Stimulated activated CD4-positive, alpha-beta T cell treated with anti-CD3 and anti-CD28 coated beads, Interleukin-4, amount 100 ng/mL, for 24 hours (primary cell): ENCODE measurements at regions not wholly inside any gene's neighbourhood (a gene's known extent, or its start where the extent isn't known, plus 50 kb on each side); places are given as distances from the start of the nearest gene placed in this dataset.
"Not testable (repeated sequence)": the region's sequence is repeated elsewhere in the genome, so short reads cannot be mapped to it uniquely, and the experiment has no call there.

ENCODE experiments used
- DNase-seq: peaks from one replicate; pipeline ENCODE4 v3.0.0-alpha.2; 2020

- no peak for DNase-seq
These were observed 1480.0 kb upstream of the NUDT12 start for GRCh38 chr5:105042623-105043022.

GRCh38 chr5:105036814-105037213, 1474.2 kb upstream of the NUDT12 start:
- DNase-seq, result not testable (repeated sequence)

DNA sequence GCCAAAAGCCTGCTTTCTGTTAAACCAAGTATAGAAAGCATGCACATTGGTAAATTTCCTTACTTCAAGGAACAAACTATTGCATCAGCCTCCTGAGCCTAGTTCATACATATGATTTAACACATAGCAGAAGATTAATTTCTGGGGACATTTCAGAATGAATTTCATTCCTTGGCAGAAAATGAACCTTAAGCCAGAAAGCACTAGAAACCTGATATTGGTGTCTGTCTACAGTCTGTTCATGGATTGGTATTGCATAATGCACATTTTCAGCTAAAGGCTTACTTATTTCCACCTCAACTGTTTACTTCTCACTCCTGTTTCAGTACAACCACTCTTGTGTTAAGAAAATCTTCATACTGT, 1471.8 kb upstream of the NUDT12 start:
- no peak for DNase-seq

DNA sequence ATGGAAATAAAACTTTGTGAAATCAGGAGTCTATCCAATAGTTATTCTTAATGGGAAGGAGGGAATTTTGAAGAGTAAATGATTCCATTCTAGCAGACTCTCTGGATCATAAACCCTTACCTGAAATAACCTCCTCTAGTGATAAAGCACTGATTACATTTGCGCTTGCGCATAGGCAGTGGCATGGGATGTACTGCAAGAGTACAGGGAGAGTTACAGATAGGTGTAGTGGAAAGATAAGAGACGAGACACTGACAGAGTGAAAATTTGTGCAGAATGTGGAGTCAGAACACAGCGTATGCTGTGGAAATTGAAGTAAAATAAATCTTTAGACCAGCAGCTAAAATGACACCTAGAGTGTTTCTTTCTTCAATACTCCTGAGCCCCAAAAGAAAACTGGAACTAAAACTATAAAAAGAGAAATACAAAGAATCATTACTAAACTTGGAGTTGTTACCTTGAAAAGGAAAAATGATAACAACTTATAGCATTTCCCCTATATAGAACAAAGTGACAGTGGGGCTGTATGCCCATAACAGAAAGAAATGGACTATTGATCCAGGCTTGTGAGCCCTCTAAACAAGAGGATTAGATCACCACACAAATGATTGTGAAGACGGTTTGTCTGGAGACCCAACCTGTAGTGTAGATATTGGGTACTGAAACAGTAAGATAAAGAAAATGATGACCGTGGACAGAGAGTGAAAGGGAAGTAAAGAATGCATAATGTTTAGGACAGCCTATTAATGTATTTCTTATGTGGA, 1471.2 kb upstream of the NUDT12 start:
- no peak for DNase-seq

- DNase-seq, result no peak
These were observed 1470.3 kb upstream of the NUDT12 start for GRCh38 chr5:105032917-105033316.

DNA sequence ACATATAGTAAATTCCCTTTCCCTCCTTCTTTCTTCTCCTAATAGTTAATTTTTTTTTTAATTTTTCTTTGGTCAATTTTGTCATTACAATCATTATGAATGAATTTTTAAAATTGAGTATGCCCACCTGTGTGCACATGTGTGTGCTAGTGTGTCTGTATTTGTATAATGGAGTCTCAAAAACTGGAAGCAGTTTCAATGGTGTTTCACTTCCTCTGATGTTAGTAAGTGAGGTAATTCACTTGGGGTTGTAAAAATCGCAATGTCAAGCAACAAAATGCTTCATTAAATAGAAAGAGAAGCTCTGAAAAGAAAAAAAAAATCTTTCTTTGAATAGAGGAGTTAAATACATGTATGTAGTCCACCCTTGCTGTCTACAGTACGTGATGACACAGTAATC, 1467.6 kb upstream of the NUDT12 start:
- no peak for DNase-seq

DNA sequence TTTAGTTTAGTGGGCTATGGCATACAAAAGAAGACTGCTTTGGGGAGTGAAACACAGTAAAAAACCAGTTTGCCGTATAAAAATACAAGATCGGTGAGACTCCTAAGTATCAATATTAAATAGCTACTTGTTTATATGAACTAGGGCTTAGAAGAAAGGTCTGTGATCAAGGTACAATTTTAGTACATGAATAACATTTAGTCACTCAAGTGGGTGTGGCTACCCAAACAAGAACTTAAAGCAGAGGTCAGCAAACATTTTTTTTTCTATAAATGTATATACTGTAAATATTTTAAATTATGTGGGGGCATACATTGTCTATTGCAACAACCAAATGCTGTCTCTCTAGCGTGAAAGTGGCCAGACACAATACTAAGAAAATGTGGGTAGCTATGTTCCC, 1452.5 kb upstream of the NUDT12 start:
- no peak for DNase-seq

GRCh38 chr5:104998572-104998971, 1436.0 kb upstream of the NUDT12 start:
- no peak for DNase-seq

DNA sequence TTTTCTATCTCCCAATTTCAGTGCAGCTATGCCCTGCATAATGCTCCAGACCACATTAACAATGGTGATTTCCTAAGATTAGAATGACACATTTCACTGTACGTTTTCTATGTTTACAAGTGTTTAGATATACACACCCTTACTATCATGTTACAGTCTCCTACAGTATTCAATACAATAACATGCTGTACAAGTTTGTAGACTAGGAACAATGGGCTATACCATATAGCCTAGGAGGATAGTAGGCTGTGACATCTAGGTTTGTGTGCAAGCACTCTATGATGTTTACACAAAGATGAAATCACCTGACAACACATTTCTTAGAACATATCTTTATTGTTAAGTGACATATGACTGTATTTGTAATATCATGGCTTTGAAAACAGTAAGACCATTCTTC, 1435.6 kb upstream of the NUDT12 start:
- no peak for DNase-seq

DNA sequence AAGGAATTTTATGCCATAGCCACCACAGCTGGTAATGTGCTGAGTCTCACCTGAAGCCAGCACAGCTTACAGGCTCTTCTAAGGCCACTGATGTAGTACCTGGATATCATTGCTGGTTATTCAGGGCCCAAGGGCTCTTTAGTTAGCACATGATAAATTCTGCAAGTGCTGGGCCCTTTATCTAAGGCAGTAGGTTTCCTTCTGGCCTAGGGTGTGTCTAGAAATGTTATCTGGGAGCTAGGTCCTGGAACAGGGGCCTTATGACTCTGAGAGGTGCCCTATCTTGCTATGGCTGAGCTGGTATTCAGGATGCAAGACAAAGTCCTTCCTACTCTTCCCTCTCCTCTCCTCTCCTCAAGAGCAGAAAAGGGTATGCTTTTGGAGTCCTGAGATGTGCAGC, 1424.5 kb upstream of the NUDT12 start:
- no peak for DNase-seq

- DNase-seq, result no peak
These were observed 1414.9 kb upstream of the NUDT12 start for GRCh38 chr5:104977529-104977928.

DNA sequence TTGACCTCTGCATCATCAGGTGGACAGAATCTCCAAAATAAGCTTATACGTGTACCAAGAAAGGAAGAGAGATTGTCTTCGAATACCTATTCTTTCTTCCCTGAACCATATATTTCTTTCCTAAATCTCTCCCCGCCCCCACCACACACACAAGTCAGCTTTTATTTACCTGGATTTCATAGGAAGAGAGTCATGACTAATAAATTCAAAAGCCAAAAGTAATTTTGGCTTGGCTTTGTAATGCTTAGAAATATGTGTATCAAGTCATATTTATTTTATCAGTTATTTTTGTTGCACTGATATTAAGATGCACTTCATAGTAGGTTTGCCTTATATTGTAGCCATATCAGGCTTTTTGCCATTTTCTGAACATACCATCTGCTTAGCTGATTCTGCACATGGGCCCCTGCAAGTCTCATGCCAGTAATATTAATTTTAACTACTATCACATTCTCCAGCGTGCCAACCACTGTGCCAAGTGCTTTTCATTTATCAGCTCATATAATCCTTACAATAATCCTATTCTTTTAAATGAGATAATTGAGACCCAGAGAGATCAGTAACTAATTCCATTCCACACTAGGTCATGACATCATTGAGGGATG, 1405.3 kb upstream of the NUDT12 start:
- no peak for DNase-seq

DNA sequence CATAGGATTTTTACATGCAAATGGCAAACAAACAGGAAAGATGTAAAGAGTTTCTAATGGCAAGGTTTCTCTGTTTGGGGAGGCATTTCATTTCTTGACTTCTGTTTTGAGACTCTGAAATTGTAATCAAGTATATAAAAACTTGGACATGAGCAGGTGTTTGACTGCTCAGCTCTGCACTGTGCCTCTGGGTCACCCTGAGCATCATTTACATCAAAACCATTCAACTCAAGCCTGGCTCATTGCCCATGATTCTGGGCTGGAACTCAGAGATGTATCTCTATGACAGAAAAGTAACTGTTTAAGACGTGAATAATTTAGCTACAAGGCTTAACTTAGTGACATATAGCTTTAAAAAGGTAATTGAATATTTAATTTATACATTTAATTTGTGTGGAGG, 1402.4 kb upstream of the NUDT12 start:
- DNase-seq, result no peak

- no peak for DNase-seq
These were observed 1392.9 kb upstream of the NUDT12 start for GRCh38 chr5:104955479-104955878.

- DNase-seq, result no peak
These were observed 1390.3 kb upstream of the NUDT12 start for GRCh38 chr5:104952876-104953275.

DNA sequence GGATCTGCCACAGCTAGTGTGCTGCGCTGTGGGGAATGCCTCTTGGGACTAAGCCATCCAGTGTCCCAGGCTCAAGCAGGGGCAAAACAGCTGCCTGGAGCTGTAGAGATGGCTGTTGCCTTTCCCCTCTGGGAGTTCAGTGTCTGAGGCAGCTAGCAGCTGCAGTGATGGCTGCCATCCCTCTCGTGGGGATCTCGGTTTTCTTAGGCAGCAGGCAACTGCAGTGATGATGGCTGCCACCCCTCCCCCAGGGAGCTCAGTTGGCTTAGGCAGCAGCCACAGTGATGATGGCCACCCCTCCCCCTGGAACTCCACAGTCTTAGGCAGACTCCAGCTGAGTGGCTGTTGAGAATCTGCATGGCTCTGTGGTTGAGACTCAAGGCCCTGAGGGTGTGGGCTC, 1389.2 kb upstream of the NUDT12 start:
- no peak for DNase-seq

- DNase-seq, result no peak
These were observed 1384.5 kb upstream of the NUDT12 start for GRCh38 chr5:104947076-104947475.

DNA sequence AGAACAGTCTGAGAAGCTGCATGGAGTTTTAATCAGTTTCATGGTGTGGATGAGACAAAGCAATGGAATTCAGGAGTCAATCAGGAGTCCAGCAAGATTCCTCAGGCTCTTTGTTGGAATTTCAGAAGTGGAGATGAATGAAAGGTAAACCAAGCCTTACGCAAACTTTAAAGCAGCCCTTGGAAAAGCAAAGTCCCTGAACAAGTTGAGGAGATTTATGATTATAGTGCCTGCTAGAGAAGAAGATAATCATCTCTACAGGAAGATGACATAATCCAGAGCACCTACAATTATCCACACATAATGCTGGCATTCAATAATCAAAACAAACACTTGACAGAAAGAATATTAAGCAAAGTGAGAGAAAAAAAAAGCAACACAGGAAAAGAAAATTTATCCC, 1380.1 kb upstream of the NUDT12 start:
- DNase-seq, result no peak

DNA sequence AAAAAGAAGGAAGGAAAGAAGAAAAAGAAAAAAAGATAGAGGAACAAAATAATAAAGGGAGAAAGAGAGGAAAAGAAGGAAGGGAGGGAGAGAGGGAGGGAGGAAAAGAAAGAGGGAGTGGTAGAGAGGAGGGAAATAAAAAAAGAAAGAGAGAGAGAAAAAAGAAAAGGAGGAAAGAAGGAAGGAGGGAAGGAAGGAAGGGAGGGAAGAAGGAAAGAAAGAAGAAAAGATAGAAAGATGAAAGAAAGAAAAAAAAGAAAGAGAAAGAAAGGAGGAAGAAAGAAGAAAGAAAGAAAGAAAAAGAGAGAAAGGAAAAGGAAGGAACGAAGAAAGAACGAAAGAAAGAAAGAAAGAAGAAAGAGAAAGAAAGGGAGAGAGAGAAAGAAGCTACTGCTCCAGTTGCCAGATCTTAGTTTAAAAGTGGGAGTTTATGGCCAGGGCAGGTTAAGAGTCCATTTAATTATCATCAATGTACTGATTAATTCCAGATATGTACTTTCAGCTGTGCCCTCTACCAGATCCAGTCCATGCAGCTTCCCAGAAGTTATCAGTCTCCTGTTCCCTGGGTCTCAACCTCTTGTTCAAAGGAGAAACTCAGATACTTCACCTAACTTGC, 1378.5 kb upstream of the NUDT12 start:
- DNase-seq, result no peak

- DNase-seq, result no peak
These were observed 1375.0 kb upstream of the NUDT12 start for GRCh38 chr5:104937598-104937997.

GRCh38 chr5:104932431-104932830, 1369.8 kb upstream of the NUDT12 start:
- no peak for DNase-seq

DNA sequence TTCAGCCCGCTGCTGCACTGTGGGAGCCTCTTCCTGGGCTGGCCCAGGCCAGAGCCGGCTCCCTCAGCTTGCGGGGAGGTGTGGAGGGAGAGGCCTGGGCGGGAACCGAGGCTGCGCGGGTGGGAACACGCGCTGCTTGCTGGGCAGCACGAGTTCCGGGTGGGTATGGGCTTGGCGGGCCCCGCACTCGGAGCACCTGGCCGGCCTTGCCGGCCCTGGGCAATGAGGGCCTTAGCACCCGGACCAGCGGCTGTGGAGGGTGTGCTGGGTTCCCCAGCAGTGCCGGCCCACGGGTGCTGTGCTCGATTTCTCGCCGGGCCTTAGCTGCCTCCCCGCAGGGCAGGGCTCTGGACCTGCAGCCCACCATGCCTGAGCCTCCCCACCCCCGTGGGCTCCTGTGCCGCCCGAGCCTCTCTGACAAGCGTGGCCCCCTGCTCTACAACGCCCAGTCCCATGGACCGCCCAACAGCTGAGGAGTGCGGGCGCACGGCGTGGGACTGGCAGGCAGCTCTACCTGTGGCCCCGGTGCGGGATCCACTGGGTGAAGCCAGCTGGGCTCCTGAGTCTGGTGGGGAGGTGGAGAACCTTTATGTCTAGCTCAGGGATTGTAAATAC, 1366.4 kb upstream of the NUDT12 start:
- DNase-seq, result no peak

GRCh38 chr5:104915226-104915625, 1352.6 kb upstream of the NUDT12 start:
- DNase-seq, result no peak

GRCh38 chr5:104914536-104915070, 1352.0 kb upstream of the NUDT12 start:
- no peak for DNase-seq
